Ovary (tissue), 7 donors: ENCODE measurements at regions not wholly inside any gene's neighbourhood (a gene's known extent, or its start where the extent isn't known, plus 50 kb on each side); places are given as distances from the start of the nearest gene placed in this dataset.

Experiments used
- DNase-seq, 5 donors: peaks; one replicate each; pipeline ENCODE4 v3.0.0-alpha.2; 2019 to 2020
- H3K27ac ChIP-seq, 2 donors: fragments of 200-600 bp; one replicate each; pipeline versions ENCODE4 v1.5.1 to v1.8.0; 2019 to 2022
- H3K27me3 ChIP-seq: fragments of 200-600 bp; one replicate; pipeline ENCODE4 v1.8.0; 2022
- H3K36me3 ChIP-seq: fragments of 200-600 bp; sonication (generic); one replicate; pipeline ENCODE4 v1.5.1; 2019
- H3K4me1 ChIP-seq: one replicate; pipeline ENCODE4 v1.8.1; 2013; ENCODE audit warnings: mild to moderate bottlenecking, moderate library complexity; ENCODE audit not compliant: insufficient read depth
- H3K4me3 ChIP-seq: fragments of 200-600 bp; sonication (generic); one replicate; pipeline ENCODE4 v1.5.1; 2017
- H3K9me3 ChIP-seq, 2 donors: fragments of 200-600 bp in 1 of 2; sonication (generic) in 1 of 2; one replicate each; pipeline versions ENCODE4 v1.5.1 to v1.8.1; 2013 to 2019; ENCODE audit warnings: mild to moderate bottlenecking in 1 of 2, moderate library complexity in 1 of 2
- EP300 ChIP-seq: sonication (generic); formaldehyde crosslinking; IDR thresholded peaks from one replicate; pipeline ENCODE4 v1.6.1; 2017; ENCODE audit warnings: antibody characterized with exemption
- POLR2A ChIP-seq: fragments of 450-650 bp; IDR thresholded peaks from one replicate; pipeline ENCODE4 v1.6.1; 2017; ENCODE audit warnings: antibody characterized with exemption, mild to moderate bottlenecking, moderate library complexity
- WGBS, 3 donors: extraction: QIAGEN DNeasy Blood & Tissue Kit in 1 of 3; methylation state at CpG; one replicate each; pipeline versions ENCODE4 v1.1.5 to v1.1.7; 2013 to 2017; 5-methylcytosine and 5-hydroxymethylcytosine counted together
- intact Hi-C, 4 donors: fragments of 100-400 bp; cut with DNase I; formaldehyde crosslinking; loops; one replicate each; pipeline versions ENCODE4 v1.11.0 to v1.15.1; 2022 to 2023
- TF ChIP-seq, protein P1 (sequence below), 3 donors: fragments of 450-650 bp in 2 of 3; fragments of 200-600 bp in 1 of 3; IDR thresholded peaks; one replicate each; pipeline versions ENCODE4 v1.5.1 to v1.8.0; 2016 to 2022; ENCODE audit warnings: antibody characterized with exemption in 3 of 3, mild to moderate bottlenecking in 1 of 3
- donor health status: DM: no; HTN: no; CAD: no; lungs with moderate emphysema.
- donor health status: DM: no; HTN: no; CAD: no.
- donor health status: Bipolar disorder and iron deficiency.
- donor health status: DM: no; HTN: no; CAD: no.
- donor health status: DM: yes; HTN: yes; CAD: no.

DNA sequence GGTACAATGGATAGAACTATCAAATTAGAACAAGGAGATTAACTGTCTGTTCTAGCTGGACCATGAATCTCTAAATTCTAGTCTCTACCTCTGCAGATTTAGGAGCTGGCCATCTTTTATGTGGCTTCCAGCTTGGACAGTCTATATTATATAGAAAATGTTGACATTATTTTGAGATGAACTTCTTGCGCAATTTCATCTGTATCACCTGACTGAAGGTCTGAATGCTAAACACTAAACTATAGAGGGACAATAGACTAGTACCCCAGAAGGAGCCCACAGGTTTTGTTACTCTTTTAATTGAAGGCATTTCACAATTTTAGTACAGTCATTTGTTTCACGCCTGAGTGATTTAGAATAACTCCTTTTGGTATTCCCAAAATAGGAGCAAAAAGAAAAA, 222.4 kb upstream of the ANKRD30A start:
- WGBS, 3 donors = 41 to 80% (median 74%) methylated on average over 2 of the region's 2 CpGs
- no peaks in the 10 kb centered on the region for H3K9me3 ChIP-seq
- H3K27ac ChIP-seq = no peak overlapping the region
- H3K4me3 ChIP-seq = no peak overlapping the region
- intact Hi-C loops = no loop called here
- H3K27me3 ChIP-seq = no peaks in the 10 kb centered on the region
- H3K4me1 ChIP-seq = no peaks in the 10 kb centered on the region
- H3K36me3 ChIP-seq = no peaks in the 10 kb centered on the region
- TF ChIP-seq EP300 (no peak), POLR2A (no peak)
- TF ChIP-seq, protein P1, sequence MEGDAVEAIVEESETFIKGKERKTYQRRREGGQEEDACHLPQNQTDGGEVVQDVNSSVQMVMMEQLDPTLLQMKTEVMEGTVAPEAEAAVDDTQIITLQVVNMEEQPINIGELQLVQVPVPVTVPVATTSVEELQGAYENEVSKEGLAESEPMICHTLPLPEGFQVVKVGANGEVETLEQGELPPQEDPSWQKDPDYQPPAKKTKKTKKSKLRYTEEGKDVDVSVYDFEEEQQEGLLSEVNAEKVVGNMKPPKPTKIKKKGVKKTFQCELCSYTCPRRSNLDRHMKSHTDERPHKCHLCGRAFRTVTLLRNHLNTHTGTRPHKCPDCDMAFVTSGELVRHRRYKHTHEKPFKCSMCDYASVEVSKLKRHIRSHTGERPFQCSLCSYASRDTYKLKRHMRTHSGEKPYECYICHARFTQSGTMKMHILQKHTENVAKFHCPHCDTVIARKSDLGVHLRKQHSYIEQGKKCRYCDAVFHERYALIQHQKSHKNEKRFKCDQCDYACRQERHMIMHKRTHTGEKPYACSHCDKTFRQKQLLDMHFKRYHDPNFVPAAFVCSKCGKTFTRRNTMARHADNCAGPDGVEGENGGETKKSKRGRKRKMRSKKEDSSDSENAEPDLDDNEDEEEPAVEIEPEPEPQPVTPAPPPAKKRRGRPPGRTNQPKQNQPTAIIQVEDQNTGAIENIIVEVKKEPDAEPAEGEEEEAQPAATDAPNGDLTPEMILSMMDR (IDR thresholded peaks at IDR 0.05) = no peak
- no peak for DNase-seq

DNA sequence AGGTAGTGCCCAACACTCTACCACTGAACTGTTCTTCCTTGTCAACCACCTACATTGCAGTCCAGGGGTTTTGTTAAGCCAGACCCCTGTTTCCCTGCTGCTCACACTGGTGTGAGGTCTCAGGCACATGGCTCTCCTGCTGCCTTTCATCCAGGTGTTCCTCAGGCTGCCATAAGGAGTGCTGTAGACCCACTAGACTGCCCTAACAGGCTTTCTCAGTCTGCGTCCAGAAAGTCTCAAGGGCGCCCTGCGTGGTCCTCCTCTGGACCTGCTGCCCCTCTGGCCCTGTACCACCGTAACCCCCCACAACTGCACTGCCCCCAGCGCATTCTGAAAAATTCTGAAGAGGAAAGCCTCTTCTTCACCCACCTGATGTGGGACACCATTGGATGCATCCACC, 225.7 kb upstream of the ANKRD30A start:
- intact Hi-C loops = no loop called here
- no peak overlapping the region for H3K27ac ChIP-seq
- H3K27me3 ChIP-seq = no peaks in the 10 kb centered on the region
- H3K4me3 ChIP-seq = no peak overlapping the region
- H3K36me3 ChIP-seq = no peaks in the 10 kb centered on the region
- DNase-seq = no peak
- H3K9me3 ChIP-seq = no peaks in the 10 kb centered on the region
- no peaks in the 10 kb centered on the region for H3K4me1 ChIP-seq
- 63 to 83% (median 81%) methylated on average over 5 of the region's 5 CpGs for WGBS, 3 donors
- no peak for TF ChIP-seq POLR2A

DNA sequence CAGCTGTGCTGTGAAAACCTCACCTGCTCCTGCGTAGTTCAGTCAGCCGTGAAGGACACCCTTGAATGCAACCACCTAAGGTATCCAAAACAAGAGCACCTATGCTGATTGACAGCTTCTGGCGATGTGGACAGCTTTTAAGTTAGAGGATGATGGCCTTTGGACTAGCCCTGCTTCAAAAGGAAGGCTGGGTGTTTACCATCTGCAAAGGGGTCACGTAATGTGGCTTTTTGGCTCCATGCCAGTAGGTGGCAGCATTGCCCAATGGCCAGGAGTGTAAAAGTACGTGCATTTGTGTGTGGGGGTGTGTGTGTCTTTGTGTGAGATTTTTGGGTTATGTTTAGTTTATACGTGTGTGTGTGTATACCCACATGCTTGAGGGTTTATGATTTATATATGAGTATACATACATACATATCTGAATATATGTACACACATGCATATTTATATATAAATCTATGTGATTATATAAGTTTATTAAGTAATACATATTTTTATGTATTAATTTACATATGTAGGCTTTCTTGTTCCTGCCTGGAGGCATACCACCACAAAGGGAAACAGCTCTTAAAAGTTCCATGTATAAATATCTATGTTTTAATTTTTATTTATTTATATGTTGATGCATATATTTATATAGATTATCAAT, 236.3 kb upstream of the ANKRD30A start:
- DNase-seq = no peak
- no peak overlapping the region for H3K4me3 ChIP-seq
- no peaks in the 10 kb centered on the region for H3K27me3 ChIP-seq
- intact Hi-C loops = no loop called here
- H3K4me1 ChIP-seq = no peaks in the 10 kb centered on the region
- TF ChIP-seq POLR2A = no peak
- TF ChIP-seq EP300 = no peak
- TF ChIP-seq, protein P1 (IDR thresholded peaks at IDR 0.05) = no peak
- no peak overlapping the region for H3K27ac ChIP-seq
- 45 to 55% (median 46%) methylated on average over 6 of the region's 6 CpGs for WGBS, 3 donors
- H3K36me3 ChIP-seq = no peaks in the 10 kb centered on the region
- no peaks in the 10 kb centered on the region for H3K9me3 ChIP-seq

DNA sequence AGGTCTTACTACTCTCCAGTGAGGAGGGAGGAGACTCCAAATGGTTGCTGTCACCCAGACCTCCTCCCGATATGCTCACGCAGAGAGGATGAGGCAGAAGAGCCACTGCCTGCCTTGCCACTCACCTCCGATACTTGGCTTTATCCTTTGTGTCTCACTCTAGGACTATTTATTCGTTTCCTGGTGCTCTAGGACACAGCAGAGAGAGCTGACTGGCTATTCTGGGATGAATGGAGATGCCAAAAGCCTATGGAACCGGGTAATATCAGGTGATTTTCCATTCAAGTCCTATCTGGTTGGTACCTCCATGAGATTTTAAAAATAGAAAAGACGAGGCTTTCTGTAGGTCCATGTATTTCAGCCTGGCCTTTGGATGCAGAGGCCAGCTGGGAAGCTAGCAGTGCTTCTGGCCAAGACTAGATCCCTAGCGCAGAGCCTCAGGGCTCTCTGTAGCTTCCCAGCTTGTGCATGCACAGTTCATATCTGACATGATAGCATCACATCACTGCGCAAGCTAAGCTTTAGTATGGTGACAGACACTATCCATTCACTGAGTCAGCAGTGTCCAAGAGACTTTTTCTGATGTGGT, 239.0 kb upstream of the ANKRD30A start:
- Histone ChIP-seq H3K4me3 (no peak overlapping the region), H3K9me3 (no peaks in the 10 kb centered on the region), H3K27ac (no peak overlapping the region), H3K4me1 (no peaks in the 10 kb centered on the region), H3K27me3 (no peaks in the 10 kb centered on the region), H3K36me3 (no peaks in the 10 kb centered on the region)
- TF ChIP-seq EP300 (no peak), POLR2A (no peak)
- intact Hi-C loops = no loop called here
- 87 to 90% (median 88%) methylated on average over 8 of the region's 8 CpGs for WGBS, 3 donors
- DNase-seq = no peak

DNA sequence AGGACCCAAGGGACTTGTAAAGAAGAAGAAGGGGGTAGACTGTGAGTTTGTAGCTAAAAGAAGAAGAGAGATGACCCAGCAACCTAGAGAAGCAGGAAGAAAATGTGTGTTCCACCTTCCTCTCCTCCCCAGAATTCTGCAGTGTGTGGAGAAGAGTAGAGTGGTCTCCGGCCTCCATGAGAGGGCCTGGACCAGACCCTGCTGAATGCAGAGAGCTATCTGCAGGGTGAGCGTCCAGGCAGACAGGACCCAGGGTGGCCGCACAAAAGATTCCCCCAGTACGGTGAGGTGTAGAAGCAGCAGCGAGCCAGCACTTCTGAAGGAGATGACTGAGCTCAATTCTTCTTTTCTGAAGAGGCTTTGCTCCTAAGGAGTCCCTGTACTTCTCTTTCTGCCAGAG, 239.7 kb upstream of the ANKRD30A start:
- Histone ChIP-seq H3K4me3 (no peak overlapping the region), H3K4me1 (no peaks in the 10 kb centered on the region), H3K9me3 (no peaks in the 10 kb centered on the region), H3K36me3 (no peaks in the 10 kb centered on the region), H3K27ac (no peak overlapping the region), H3K27me3 (no peaks in the 10 kb centered on the region)
- intact Hi-C loops = no loop called here
- 89 to 91% (median 90%) methylated on average over 5 of the region's 5 CpGs for WGBS, 3 donors
- TF ChIP-seq EP300 (no peak), POLR2A (no peak)
- DNase-seq = no peak

DNA sequence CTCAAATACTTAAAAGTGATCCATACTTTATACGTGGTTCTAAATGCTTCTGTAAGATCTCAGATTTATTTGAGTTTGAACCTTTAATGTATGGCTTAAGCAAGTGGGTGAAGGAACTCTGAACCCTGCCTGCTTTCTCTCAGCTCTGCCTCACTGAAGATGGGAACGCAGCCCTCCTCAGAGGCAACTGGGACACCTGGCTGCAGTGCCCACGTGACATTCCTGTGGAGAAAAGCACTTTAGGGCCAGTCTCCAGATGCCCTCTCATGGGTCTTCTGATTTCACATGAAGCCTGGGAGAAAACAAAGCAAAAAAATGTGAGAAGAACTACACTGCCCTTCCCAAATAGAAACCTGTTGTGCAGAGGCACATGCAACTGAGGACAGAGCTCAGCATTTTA, 242.6 kb upstream of the ANKRD30A start:
- WGBS, 3 donors = 67 to 73% (median 68%) methylated on average over 3 of the region's 3 CpGs
- Histone ChIP-seq H3K36me3 (no peaks in the 10 kb centered on the region), H3K9me3 (no peaks in the 10 kb centered on the region), H3K4me1 (no peaks in the 10 kb centered on the region), H3K27ac (no peak overlapping the region), H3K4me3 (no peak overlapping the region), H3K27me3 (no peaks in the 10 kb centered on the region)
- intact Hi-C loops = no loop called here
- no peak for DNase-seq
- TF ChIP-seq EP300 (no peak), POLR2A (no peak)
- TF ChIP-seq, protein P1 (IDR thresholded peaks at IDR 0.05) = no peak
